ENCODE measurements at regions not wholly inside any gene's neighbourhood (a gene's known extent, or its start where the extent isn't known, plus 50 kb on each side); places are given as distances from the start of the nearest gene placed in this dataset.

GRCh38 chr3:117528688-117529087 lies 819.1 kb downstream of the TUSC7 start (continued):
- no peak for TF ChIP-seq ATF1 (CRISPR knock-in tag; IDR thresholded peaks at IDR 0.05)
- TF ChIP-seq ATF1 (tag; IDR thresholded peaks at IDR 0.05): no peak
- no peak for TF ChIP-seq MCM3 (IDR thresholded peaks at IDR 0.05)
- no peak for TF ChIP-seq THRB (CRISPR knock-in tag; conservative IDR thresholded peaks at IDR 0.05)
- TF ChIP-seq SRSF7 (optimal IDR thresholded peaks at IDR 0.05; ENCODE audit: low read depth, low read length): no peak

GRCh38 chr3:117531078-117531767 lies 821.6 kb downstream of the TUSC7 start:
- Histone ChIP-seq H3K79me2 (ENCODE audit: control insufficient read depth, insufficient read depth, low read length) (no peaks in the 10 kb centered on the region), H3K9me3 (replicated peaks; ENCODE audit: control insufficient read depth, insufficient read depth, low read depth, low read length) (no peaks in the 10 kb centered on the region), H3K27ac (ENCODE audit: extremely low read depth, low read depth, low read length) (no peak overlapping the region), H2AFZ (ENCODE audit: low read depth, low read length) (no peak overlapping the region), H3K9me1 (ENCODE audit: control insufficient read depth, insufficient read depth, low read length) (no peaks in the 10 kb centered on the region), H3K27me3 (ENCODE audit: control insufficient read depth in 2 of 2, insufficient read depth in 2 of 2, low read length in 2 of 2) (no peaks in the 10 kb centered on the region), H3K9ac (ENCODE audit: insufficient read depth in 1 of 2, low read depth in 2 of 2, low read length in 2 of 2) (no peak overlapping the region), H3K4me2 (ENCODE audit: insufficient read depth, low read length) (no peak overlapping the region), H3K36me3 (ENCODE audit: control insufficient read depth, insufficient read depth, low read length) (no peaks in the 10 kb centered on the region), H3K4me1 (replicated peaks in 1 of 2; ENCODE audit: control insufficient read depth in 2 of 2, insufficient read depth in 2 of 2, low read length in 2 of 2) (no peaks in the 10 kb centered on the region), H3K4me3 (no peak overlapping the region), H4K20me1 (replicated peaks; ENCODE audit: control insufficient read depth, insufficient read depth, low read length) (no peaks in the 10 kb centered on the region)
- POLR2A ChIA-PET: no interaction called here
- no TSS peak for BruUV-seq (replicated peaks)
- no peak for DNase-seq (ENCODE audit: extremely low read depth in 1 of 4, low spot score in 3 of 4)
- WGBS (ENCODE audit: insufficient coverage, low coverage, missing lambda C conversion rate): 2% methylated on average over 6 of the region's 8 CpGs
- no peak for TF ChIP-seq ZNF121 (CRISPR knock-in tag; conservative IDR thresholded peaks at IDR 0.05)
- TF ChIP-seq GABPB2 (CRISPR knock-in tag; conservative IDR thresholded peaks at IDR 0.05): no peak
- no peak for TF ChIP-seq PRMT5 (CRISPR knock-in tag; IDR thresholded peaks at IDR 0.05)
- TF ChIP-seq ZNF398 (CRISPR knock-in tag; IDR thresholded peaks at IDR 0.05): no peak
- no peak for TF ChIP-seq ZNF717 (CRISPR knock-in tag; IDR thresholded peaks at IDR 0.05)
- TF ChIP-seq ZSCAN32 (CRISPR knock-in tag; IDR thresholded peaks at IDR 0.05): no peak
- TF ChIP-seq ZNF609 (CRISPR knock-in tag; IDR thresholded peaks at IDR 0.05; ENCODE audit: borderline replicate concordance): no peak
- no peak for TF ChIP-seq BDP1 (IDR thresholded peaks at IDR 0.05; ENCODE audit: insufficient read depth, insufficient read length)
- CTCF ChIA-PET (ENCODE audit: low intra/inter-chr PET ratio): no interaction called here
- FAIRE-seq: no peak
- in situ Hi-C loops (cut with MboI) (no loop called here), intact Hi-C loops (cut with micrococcal nuclease) (no loop called here)
- ATAC-seq: no peak

All from K562 (cell line).